A549 (cell line): ENCODE measurements at regions not wholly inside any gene's neighbourhood (a gene's known extent, or its start where the extent isn't known, plus 50 kb on each side); places are given as distances from the start of the nearest gene placed in this dataset.

Experiments
- BHLHE40 ChIP-seq: IDR thresholded peaks from 2 replicates; pipeline ENCODE4 v1.6.1; 2012; ENCODE audit warnings: low read depth, low read length, inconsistent platforms
- CHD2 ChIP-seq: fragments of 150-350 bp; IDR thresholded peaks from 2 replicates; pipeline ENCODE4 v1.6.1; 2014; ENCODE audit warnings: low read length; ENCODE audit not compliant: partially characterized antibody
- CTCF ChIP-seq: fragments of >200 bp; sonication (Bioruptor Twin); formaldehyde crosslinking; IDR thresholded peaks from 3 replicates; pipeline ENCODE4 v1.5.1; 2016
- E2F6 ChIP-seq: IDR thresholded peaks from 2 replicates; pipeline ENCODE4 v1.6.1; 2012; ENCODE audit warnings: low read depth, borderline replicate concordance
- HMGXB4 ChIP-seq: fragments of 250-450 bp; sonication (Bioruptor Pico); IDR thresholded peaks from 2 replicates; pipeline ENCODE4 v1.5.0; 2021; ENCODE audit warnings: mild to moderate bottlenecking, moderate library complexity, borderline replicate concordance
- MAFK ChIP-seq: fragments of 450-650 bp; IDR thresholded peaks from 2 replicates; pipeline ENCODE4 v1.6.1; 2014; ENCODE audit not compliant: partially characterized antibody
- MAX ChIP-seq: IDR thresholded peaks from 2 replicates; pipeline ENCODE4 v1.6.1; 2012
- RAD21 ChIP-seq, 2 experiments: fragments of >200 bp in 1 of 2; sonication (Bioruptor Twin) in 1 of 2; formaldehyde crosslinking in 1 of 2; IDR thresholded peaks in 1 of 2; conservative IDR thresholded peaks in 1 of 2; 2 replicates in 1 of 2; 3 replicates in 1 of 2; pipeline ENCODE4 v1.6.1; 2012 to 2018; ENCODE audit warnings: inconsistent platforms in 1 of 2
- ZFP36 ChIP-seq: fragments of 450-650 bp; IDR thresholded peaks from 2 replicates; pipeline ENCODE4 v1.6.1; 2014; ENCODE audit warnings: borderline replicate concordance; ENCODE audit not compliant: partially characterized antibody

GRCh38 chr20:50404419-50405234 lies 105.6 kb upstream of the PTPN1 start:
- no peak for TF ChIP-seq E2F6
- TF ChIP-seq MAFK = no peak
- no peak for TF ChIP-seq ZFP36
- TF ChIP-seq MAX = no peak
- no peak for TF ChIP-seq CHD2
- no peak for TF ChIP-seq BHLHE40
- no peak for TF ChIP-seq CTCF
- no peak for TF ChIP-seq HMGXB4 (CRISPR knock-in tag)
- TF ChIP-seq RAD21 (conservative IDR thresholded peaks at IDR 0.05 in 1 of 2, IDR thresholded peaks at IDR 0.05 in 1 of 2) = no peak
